Cardiac muscle cell (in vitro differentiated cells and primary cell): ENCODE measurements at regions not wholly inside any gene's neighbourhood (a gene's known extent, or its start where the extent isn't known, plus 50 kb on each side); places are given as distances from the start of the nearest gene placed in this dataset.

Experiments
- DNase-seq, 2 donors: peaks; one replicate each; pipeline versions ENCODE4 v3.0.0 to v3.0.0-alpha.2; 2010 to 2017; ENCODE audit warnings: low read depth in 1 of 2, low spot score in 1 of 2
- H3K27ac ChIP-seq: fragments of 200-600 bp; sonication (generic); 2 replicates; pipeline ENCODE4 v1.5.1; 2016
- H3K27me3 ChIP-seq: fragments of 200-600 bp; sonication (generic); 2 replicates; pipeline ENCODE4 v1.6.0; 2016; ENCODE audit warnings: control low read depth
- H3K36me3 ChIP-seq: fragments of 200-600 bp; sonication (generic); 2 replicates; pipeline ENCODE4 v1.5.1; 2016; ENCODE audit warnings: control low read depth
- H3K4me1 ChIP-seq: fragments of 200-600 bp; sonication (generic); 2 replicates; pipeline ENCODE4 v1.8.1; 2017; ENCODE audit warnings: low read depth, mild to moderate bottlenecking, mixed run types
- H3K4me3 ChIP-seq: fragments of 200-600 bp; sonication (generic); 2 replicates; pipeline ENCODE4 v1.5.1; 2016; ENCODE audit warnings: mild to moderate bottlenecking
- H3K9me3 ChIP-seq: fragments of 200-600 bp; sonication (generic); 2 replicates; pipeline ENCODE4 v1.5.1; 2017; ENCODE audit warnings: low read depth, mild to moderate bottlenecking, control low read depth
- CTCF ChIP-seq: IDR thresholded peaks from 2 replicates; pipeline ENCODE4 v1.5.1; 2012; ENCODE audit warnings: low read depth, mild to moderate bottlenecking, low read length

GRCh38 chr11:113614097-113614496 is 92.0 kb downstream of the TMPRSS5 start:
- Histone ChIP-seq H3K4me1 (no peaks in the 10 kb centered on the region), H3K36me3 (no peaks in the 10 kb centered on the region), H3K27me3 (no peaks in the 10 kb centered on the region), H3K9me3 (no peaks in the 10 kb centered on the region), H3K27ac (no peak overlapping the region), H3K4me3 (no peak overlapping the region)
- DNase-seq, result no peak
- TF ChIP-seq CTCF, result no peak

GRCh38 chr11:113613619-113614018 is 92.5 kb downstream of the TMPRSS5 start:
- H3K36me3 ChIP-seq, result no peaks in the 10 kb centered on the region
- no peaks in the 10 kb centered on the region for H3K27me3 ChIP-seq
- no peaks in the 10 kb centered on the region for H3K4me1 ChIP-seq
- no peak overlapping the region for H3K4me3 ChIP-seq
- TF ChIP-seq CTCF, result no peak
- no peak overlapping the region for H3K27ac ChIP-seq
- DNase-seq, result no peak
- H3K9me3 ChIP-seq, result no peaks in the 10 kb centered on the region

- DNase-seq, result no peak
- no peak overlapping the region for H3K4me3 ChIP-seq
- TF ChIP-seq CTCF, result no peak
- H3K36me3 ChIP-seq, result no peaks in the 10 kb centered on the region
- H3K9me3 ChIP-seq, result no peaks in the 10 kb centered on the region
- H3K27ac ChIP-seq, result no peak overlapping the region
- H3K4me1 ChIP-seq, result no peaks in the 10 kb centered on the region
- no peaks in the 10 kb centered on the region for H3K27me3 ChIP-seq
Measured at GRCh38 chr11:113604186-113604585, 101.9 kb downstream of the TMPRSS5 start.

- DNase-seq, result peak in 1 of 2 donors; percentile 42
- Histone ChIP-seq H3K9me3 (no peaks in the 10 kb centered on the region), H3K4me3 (no peak overlapping the region), H3K27ac (no peak overlapping the region), H3K4me1 (no peaks in the 10 kb centered on the region), H3K27me3 (no peaks in the 10 kb centered on the region), H3K36me3 (no peaks in the 10 kb centered on the region)
- no peak for TF ChIP-seq CTCF
Measured at GRCh38 chr11:113603277-113604059, 102.6 kb downstream of the TMPRSS5 start.

GRCh38 chr11:113602483-113602882 is 103.6 kb downstream of the TMPRSS5 start:
- no peaks in the 10 kb centered on the region for H3K4me1 ChIP-seq
- H3K27me3 ChIP-seq, result no peaks in the 10 kb centered on the region
- no peak overlapping the region for H3K27ac ChIP-seq
- H3K4me3 ChIP-seq, result no peak overlapping the region
- no peaks in the 10 kb centered on the region for H3K9me3 ChIP-seq
- DNase-seq, result no peak
- no peaks in the 10 kb centered on the region for H3K36me3 ChIP-seq
- TF ChIP-seq CTCF, result no peak
